NB4 (cell line): ENCODE measurements at regions not wholly inside any gene's neighbourhood (a gene's known extent, or its start where the extent isn't known, plus 50 kb on each side); places are given as distances from the start of the nearest gene placed in this dataset.

Experiments used
- MYC ChIP-seq: IDR thresholded peaks from 2 replicates; pipeline ENCODE4 v1.6.1; 2011; ENCODE audit warnings: low read depth, low read length
- POLR2A ChIP-seq: IDR thresholded peaks from 2 replicates; pipeline ENCODE4 v1.6.1; 2011; ENCODE audit warnings: mild to moderate bottlenecking; ENCODE audit not compliant: insufficient read length; ENCODE audit errors: extremely low read depth
- TF ChIP-seq, protein P1 (sequence below): IDR thresholded peaks from one replicate; pipeline ENCODE4 v1.5.1; 2012; ENCODE audit warnings: low read depth, low read length

- TF ChIP-seq, protein P1, sequence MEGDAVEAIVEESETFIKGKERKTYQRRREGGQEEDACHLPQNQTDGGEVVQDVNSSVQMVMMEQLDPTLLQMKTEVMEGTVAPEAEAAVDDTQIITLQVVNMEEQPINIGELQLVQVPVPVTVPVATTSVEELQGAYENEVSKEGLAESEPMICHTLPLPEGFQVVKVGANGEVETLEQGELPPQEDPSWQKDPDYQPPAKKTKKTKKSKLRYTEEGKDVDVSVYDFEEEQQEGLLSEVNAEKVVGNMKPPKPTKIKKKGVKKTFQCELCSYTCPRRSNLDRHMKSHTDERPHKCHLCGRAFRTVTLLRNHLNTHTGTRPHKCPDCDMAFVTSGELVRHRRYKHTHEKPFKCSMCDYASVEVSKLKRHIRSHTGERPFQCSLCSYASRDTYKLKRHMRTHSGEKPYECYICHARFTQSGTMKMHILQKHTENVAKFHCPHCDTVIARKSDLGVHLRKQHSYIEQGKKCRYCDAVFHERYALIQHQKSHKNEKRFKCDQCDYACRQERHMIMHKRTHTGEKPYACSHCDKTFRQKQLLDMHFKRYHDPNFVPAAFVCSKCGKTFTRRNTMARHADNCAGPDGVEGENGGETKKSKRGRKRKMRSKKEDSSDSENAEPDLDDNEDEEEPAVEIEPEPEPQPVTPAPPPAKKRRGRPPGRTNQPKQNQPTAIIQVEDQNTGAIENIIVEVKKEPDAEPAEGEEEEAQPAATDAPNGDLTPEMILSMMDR, result no peak
- TF ChIP-seq POLR2A (no peak), MYC (no peak)
Observed at GRCh38 chr9:90974016-90974415, 172.4 kb downstream of the SYK start.
